GM04504 (cell line): ENCODE measurements at regions not wholly inside any gene's neighbourhood (a gene's known extent, or its start where the extent isn't known, plus 50 kb on each side); places are given as distances from the start of the nearest gene placed in this dataset.
"Not testable (repeated sequence)": the region's sequence is repeated elsewhere in the genome, so short reads cannot be mapped to it uniquely, and the experiment has no call there.

ENCODE experiments used
- DNase-seq: peaks from one replicate; pipeline ENCODE4 v3.0.0-alpha.2; 2012; ENCODE audit warnings: low read depth

DNA sequence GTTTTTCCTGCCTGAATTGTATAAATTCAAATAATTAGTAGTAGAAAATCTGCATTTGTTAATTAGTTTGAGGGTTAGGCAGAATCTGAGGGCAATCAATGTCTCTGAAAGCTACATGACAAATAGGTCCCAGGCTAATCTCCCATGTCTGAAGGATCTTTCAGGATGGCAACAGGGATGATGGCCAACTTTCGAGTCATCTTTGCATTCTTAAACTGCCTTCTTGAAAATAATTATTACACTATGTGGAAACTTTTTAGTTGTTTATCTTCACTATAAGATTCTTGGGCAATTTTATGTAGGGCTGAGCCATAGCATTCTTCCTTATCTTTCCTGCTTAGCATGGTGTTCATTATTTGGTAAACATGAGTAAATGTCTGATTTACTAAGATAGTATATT, 490.3 kb upstream of the EPHA5 start:
- DNase-seq: no peak

DNA sequence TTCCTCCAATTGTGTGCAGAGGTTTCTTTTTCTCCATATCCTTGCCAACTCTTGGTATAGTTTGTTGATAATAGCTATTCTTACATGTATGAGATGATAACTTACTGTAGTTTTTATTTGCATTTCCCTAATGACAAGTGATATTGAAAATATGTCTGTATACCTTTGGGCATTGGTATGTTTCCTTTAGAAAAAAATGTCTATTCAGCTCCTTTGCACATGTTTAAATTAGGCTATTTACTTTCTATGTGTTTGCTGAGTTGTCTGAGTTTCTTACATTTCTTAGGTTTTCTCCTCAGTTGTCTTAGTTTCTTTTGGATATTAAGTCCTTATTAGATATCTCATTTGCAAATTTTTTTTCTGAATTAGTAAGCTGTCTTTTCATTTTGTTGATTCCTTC, 487.3 kb upstream of the EPHA5 start:
- DNase-seq: no peak

DNA sequence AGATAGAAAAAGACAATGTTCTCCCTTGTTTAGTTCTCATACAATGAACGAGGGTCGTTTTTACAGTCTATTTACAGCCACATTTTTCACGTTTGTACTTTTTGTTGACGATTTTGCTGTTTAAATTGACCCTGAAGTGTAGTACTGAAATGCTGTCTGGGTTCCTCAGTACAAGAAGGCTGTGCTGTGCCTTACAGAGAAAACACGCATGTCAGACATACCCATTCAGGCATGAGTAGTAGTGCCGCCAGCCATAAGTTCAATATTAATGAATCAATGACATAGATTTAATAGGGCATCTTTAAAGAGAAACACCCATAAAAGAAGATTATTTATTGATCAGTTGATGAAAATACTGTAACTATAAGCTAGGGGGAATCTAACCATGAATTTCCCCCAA, 459.8 kb upstream of the EPHA5 start:
- no peak for DNase-seq

DNA sequence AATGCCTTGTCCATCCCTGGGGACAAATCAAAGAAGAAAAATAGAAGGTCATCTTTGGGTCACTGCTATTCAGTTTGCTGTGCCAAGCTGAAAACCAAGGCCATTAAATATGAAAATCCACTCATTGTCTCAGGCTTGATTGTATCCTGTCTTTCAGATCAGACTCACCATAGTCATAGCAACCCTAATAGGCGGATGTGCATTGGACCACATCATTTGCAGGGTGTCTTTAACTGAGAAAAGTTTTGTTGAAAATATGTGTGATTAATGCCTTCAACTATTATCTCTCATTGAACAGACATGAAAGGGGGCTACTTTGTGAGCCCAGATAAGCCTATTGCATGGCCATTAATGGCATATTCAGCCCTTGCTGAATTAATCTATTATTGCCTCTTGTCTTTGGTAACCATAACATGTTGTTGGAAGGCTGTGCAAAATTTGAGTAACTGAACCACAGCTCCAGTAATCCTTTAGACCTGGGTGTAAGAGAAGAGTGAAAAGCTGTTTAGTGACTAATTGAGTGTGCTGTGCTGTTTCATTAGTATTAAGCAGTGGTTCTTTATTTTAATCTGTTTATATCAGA, 453.6 kb upstream of the EPHA5 start:
- no peak for DNase-seq

DNA sequence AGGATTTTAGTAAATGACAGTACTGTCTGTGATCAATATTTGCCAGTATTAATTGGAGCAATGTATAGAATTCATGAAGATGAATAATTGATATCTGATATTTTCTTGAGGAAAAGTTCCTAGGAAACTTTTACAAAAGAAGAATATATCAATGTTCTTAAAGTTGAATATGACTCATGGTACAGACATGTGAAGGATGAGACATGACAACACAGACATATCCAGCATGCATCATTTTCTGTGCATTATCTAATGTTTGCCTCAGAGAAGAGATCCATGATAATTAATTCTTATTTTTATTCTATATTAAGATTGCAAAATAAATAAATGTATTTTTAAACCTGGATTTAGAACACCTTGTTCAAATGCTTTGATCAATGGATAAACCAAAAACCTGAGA, 452.9 kb upstream of the EPHA5 start:
- DNase-seq: no peak

DNA sequence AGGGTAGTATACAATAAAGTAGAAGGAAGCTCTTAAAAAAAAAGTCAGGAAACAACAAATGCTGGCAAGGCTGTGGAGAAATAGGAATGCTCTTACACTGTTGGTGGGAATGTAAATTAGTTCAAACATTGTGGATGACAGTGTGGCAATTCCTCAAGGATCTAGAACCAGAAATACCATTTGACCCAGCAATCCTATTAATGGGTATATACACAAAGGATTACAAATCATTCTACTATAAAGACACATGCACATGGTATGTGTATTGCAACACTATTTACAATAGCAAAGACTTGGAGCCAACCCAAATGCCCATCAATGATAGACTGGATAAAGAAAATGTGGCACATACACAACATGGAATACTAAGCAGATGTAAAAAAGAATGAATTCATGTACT, 444.9 kb upstream of the EPHA5 start:
- not testable (repeated sequence) for DNase-seq

DNA sequence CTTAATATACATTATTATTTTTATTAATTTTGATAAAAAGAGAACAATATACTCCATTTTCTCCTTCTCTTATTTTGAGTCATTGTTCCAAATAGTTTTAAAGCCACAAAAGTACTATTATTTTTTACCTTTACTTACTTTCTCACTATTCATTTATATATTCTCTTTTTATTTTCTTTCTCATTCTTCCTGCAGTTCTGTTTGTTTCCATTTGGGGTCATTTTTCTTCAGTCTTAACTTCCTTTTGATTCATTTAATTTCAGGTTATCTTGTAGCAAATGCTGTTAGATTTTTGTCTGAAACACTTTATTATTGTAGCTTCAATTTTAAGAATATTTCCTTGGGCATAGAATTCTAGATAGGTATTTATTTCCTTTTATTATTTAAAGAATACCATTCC, 438.6 kb upstream of the EPHA5 start:
- no peak for DNase-seq

DNA sequence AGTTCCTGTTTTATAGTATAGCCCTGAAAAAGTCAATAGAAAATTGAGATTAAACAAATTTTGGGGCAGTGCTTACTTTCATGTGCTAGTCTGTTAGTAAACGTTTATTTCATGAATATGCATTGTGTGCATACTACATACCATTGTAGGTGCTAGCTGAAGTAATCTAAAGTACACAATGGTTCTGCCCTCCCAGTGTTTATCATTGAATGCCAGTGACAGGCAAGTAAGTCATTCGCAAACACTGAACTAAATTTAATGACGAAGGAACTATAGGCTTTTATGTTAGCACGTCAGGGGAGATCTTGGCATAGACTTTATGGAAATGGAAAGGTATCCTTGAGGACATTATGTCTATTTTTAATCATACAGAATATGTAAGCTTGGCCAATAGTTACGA, 426.9 kb upstream of the EPHA5 start:
- DNase-seq: no peak

DNA sequence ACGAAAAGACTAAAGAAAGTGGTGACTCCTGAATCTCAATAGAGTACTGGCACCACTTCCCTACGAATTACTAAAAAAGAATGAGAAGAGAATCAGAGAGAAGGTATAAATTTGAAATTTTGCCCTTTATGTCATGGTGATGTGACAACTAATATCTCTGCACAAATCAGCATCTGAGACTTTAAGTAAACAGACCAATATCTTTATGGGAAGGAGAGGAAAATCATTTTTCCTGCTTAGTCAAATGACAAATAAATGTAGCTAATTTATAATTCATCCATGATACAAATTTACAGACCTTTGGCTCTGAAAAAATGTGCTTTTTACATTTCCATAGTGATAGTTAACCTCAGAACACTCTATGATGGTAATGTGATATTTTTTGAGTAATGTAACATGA, 424.8 kb upstream of the EPHA5 start:
- DNase-seq: no peak

DNA sequence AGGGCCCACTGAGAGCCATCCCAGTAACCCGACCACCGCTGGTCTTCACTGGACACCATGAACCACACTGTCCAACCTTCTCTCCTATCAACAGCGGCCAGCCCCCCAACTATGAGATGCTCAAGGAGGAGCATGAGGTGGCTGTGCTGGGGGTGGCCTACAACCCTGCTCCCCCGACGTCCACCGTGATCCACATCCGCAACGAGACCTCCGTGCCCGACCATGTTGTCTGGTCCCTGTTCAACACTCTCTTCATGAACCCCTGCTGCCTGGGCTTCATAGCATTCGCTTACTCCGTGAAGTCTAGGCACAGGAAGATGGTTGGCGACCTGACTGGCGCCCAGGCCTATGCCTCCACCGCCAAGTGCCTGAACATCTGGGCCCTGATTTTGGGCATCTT, 423.8 kb upstream of the EPHA5 start:
- no peak for DNase-seq

DNA sequence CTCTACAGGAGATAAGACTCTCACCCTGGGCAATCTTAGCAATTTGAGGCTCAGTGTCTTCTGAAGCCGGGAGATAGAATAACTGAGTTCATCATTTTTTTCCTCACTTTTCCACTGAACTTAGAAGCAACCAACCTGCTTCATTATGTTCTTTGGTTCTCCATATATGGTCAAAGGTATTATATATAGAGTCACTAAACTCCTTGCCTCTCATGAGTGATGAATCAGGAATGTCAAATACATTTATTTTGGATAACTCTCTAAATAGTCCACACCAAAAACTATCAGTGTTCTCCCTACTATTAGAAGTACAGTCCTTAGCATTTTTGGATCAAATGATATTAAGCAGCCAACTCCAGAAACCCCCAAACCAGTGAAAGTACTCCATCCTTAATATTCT, 421.5 kb upstream of the EPHA5 start:
- DNase-seq: no peak

DNA sequence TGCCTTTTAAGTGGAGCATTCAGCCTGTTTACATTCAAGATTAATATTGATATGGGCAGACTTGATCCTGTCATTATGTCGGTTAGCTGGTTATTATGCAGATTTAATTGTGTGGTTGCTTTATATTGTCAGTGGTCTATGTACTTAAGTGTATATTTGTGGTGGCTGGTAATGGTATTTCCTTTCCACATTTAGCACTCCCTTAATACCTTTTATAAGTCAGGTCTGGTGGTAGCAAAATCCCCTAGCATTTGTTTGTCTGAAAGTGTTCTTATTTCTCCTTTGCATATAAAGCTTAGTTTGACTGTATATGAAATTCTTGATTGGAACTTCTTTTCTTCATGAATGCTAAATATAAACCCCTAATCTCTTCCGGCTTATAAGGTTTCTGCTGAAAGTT, 403.7 kb upstream of the EPHA5 start:
- DNase-seq: no peak

DNA sequence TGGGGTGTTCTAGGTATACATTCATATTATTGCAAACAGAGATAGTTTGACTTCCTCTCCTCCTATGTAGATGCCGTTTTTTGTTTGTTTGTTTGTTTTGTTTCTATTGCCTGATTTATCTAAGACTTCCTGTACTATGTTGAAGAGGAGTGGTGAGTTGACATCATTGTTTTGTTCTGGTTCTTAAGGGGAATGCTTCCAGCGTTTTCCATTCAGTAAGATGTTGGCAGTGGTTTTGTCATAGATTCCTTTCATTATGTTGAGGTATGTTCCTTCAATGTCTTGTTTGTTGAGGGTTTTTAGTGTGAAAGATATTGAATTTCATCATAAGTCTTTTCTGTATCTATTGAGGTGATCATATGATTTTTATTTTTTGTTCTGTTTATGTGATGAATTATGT, 401.6 kb upstream of the EPHA5 start:
- DNase-seq: no peak

DNA sequence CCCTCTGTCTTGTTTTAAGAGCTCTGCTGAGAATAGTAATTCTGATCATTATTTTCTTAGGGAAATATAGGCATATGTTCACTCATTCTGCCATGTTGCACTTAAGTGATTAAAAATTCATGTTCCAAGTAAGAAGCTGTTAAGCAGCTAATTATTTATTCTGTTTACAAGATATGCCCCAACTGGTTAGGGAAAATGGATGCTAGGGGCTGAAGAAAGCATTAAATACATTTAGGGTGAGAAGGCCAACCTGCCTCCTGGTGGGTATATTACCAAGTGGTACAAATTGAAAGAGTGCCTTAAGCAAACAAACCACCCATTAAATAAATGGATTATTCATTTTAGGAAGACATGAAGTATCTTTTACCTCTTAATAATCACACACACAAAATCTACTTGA, 392.6 kb upstream of the EPHA5 start:
- DNase-seq: no peak

DNA sequence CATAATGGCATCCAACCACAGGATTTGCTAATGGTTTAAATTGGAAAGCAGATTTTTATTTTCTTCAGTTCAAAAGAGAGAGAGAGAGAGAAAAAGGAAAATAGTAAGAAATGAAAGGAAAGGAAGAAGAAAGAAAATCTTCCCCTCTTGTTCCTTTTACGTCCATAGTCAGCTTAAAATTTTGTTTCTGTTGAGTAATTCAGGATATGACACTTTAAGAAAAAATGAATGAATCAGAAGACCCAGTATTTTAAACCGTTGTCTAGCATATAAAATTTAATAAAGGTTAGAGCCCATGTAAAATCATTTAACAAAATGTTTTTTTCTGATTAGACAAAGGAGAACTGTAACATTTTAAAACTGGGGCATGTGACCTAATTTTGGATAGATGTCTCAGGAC, 391.8 kb upstream of the EPHA5 start:
- no peak for DNase-seq

DNA sequence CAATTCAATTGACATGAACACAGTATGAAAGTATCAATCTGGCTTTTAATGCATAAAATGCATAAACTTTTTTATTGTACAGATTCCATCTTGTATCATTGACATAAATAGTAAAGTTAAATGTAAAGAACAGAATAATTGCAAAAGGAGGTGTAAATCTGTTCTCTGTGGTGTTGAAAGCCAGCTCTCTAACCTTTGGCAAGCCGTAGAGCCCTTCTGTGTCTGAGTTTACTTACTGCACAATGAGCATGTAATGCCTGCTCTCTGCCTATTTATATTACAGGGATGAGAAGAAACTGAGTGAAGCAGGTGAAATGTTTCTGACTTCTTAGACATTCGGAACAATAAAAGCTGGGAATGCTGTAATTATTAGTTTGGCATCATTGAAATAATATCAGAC, 389.3 kb upstream of the EPHA5 start:
- DNase-seq: no peak

DNA sequence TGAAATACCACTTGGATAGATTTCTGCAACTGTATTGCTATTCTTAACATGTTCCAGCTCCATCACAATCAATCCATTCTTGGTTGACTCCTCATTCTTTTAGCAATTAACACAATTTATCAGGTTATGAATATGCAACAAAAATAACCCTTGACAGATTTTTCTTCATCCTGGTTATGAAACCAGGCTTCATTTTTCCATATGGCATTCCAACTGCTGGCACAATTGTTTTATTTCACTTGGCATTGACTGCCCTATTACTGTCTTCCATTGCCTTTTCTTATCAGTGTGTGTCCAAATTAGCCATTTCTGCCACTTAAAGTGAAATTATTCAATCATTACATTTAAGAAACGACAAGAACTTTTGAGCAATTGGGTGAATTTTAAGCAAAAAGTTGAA, 388.8 kb upstream of the EPHA5 start:
- no peak for DNase-seq

DNA sequence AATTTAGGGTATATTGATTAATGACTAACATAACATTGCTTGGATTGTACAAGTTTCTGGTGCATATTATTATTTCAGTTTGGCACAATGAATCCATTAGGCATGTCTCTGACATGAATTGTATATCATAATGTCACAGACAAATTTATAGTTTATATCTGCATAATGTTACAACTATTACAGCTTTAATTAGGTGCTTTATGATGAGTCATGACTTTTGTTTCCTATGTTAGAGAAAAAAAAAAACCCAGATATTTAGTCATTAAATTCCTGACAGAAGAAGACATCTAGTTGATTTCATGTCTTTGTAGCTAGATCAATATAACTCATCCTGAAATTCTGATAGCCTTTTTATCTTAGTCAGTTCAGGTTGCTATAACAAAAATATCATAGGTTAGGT, 385.7 kb upstream of the EPHA5 start:
- no peak for DNase-seq

DNA sequence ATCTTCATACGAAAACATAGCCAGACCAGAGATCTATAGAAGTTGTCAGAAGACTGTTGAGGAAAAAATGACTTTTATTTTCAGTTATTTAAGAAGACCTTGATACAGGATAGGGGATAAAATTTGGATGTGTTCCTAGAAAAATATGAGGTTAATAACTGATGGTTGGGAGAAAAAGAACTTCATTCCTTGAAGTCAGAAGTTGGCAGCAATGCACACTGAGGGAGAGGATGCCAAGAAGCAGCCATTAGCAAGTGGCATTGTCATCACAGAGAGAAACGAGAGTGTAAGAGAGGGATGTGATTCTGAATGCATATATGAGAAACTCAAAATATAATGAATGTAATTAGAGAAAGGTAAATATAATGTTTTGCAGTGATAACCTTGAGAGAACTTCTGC, 382.1 kb upstream of the EPHA5 start:
- DNase-seq: no peak

DNA sequence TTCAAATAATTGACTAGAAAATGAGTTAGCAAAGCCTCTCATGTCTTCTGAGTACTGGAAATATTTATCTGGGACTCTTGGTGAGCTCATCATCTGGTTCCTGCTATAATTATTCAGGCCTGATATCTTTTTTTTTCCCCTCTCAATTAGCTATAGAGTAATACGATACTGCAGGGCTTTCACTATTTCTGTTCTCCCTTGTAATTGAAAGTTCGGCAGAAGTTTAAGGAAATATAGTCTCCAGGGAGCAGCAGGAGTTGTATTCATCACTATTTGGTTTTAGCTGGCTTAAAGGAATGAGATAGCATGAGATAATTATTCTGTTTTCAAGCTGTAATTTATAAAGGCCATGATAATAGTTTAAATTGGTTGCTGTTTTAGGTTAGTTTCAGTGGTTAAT, 378.6 kb upstream of the EPHA5 start:
- DNase-seq: no peak

DNA sequence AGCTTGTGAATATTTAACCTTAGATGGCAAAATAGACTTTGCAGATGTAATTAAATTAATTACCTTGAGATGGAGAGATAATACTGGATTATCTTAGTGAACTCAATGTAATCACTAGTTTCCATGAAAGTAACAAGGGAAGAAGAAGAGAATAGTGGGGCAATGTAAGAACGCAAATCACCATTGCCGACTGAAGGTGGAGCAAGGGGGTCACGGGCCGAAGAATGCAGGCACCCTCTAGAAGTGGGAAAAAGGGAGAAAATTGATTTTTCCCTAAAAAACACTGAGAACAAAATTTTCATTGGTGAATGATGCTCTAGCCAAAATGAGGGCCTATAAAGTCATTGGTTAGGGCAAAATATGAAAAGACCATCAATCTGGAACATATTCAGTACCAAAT, 375.6 kb upstream of the EPHA5 start:
- DNase-seq: no peak

DNA sequence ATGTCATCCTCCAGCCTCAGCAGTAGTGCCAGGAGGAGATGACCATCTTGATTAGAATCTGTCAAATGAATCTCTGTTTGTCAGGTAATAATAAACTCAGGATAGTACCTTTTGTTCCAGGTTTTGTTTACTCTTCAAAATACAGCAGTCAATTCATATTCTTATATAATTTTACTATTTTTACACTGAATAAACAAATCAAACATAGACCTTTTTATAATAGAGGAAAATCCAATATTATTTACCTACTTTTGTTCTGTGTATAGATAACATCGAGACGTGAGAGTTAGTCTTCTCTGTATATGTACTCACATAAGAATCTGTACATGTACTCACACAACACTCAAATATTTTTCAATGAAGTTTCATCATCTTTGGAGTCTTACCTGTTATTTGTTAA, 365.4 kb upstream of the EPHA5 start:
- no peak for DNase-seq

DNA sequence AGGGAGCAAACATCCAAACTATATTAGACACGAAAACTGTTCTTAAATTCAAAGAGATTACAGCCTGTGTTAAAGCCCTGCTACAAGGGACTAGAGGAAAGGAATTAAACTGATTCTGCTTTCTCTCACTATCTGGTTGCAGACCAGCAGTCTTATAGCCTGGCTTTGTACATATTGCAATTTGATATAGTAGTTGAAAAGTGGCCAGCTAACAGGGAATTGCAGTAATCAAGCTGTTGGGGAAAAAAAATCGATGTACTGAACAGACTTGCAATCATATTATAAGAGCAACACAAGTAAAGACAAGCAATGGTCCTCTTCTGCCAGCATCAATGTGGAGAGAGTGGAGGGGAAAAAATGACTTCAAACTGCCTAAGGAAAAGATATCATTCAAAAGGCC, 364.4 kb upstream of the EPHA5 start:
- DNase-seq: no peak

DNA sequence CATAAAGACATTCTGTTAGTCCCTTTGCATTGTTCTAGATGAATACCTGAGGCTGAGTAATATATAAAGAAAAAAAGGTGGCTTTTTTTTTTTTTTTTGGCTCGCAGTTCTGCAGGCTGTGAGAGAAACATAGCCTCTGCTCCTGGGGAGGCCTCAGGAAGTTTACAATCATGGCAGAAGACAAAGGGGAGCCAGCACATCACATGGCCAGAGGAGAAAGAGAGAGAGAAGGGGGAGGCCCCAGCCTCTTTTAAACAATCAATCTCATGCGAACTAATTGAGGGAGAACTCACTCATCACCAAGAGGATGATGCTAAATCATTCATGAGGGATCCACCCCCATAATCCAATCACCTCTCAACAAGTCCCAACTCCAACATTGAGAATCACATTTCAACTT, 364.0 kb upstream of the EPHA5 start:
- no peak for DNase-seq

DNA sequence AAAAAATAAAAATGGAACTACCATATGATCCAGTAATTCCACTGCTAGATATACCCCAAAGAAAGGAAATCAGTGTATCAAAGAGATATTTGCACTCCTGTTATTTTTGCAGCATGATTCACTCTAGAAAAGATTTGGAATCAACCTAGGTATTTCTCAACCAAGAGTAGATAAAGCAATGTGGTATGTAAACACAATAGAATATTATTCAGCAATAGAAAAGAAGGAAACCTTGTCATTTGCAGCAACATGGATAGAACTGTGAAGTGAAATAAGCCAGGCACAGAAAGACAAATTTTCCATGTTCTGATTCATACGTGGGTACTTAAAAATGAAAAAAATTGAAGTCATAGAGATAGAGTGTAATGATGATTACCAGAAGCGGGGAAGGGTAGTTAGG, 362.3 kb upstream of the EPHA5 start:
- no peak for DNase-seq
